Astrocyte (in vitro differentiated cells and primary cell): ENCODE measurements at regions not wholly inside any gene's neighbourhood (a gene's known extent, or its start where the extent isn't known, plus 50 kb on each side); places are given as distances from the start of the nearest gene placed in this dataset.

Source experiments
- DNase-seq: peaks from one replicate; pipeline ENCODE4 v3.0.0-alpha.2; 2010; ENCODE audit warnings: low read depth
- FAIRE-seq: peaks from 2 replicates; lab custom pipeline; 2011; peaks lifted over from hg19 to GRCh38; lab: Jason Lieb, UNC
- H2AFZ ChIP-seq: 2 replicates; pipeline ENCODE4 v1.6.0; 2012; ENCODE audit warnings: low read depth, low read length, inconsistent platforms
- H3K27ac ChIP-seq: 2 replicates; pipeline ENCODE4 v1.5.1; 2011; ENCODE audit warnings: low read depth, low read length, inconsistent platforms
- H3K27me3 ChIP-seq: 2 replicates; pipeline ENCODE4 v1.6.0; 2011; ENCODE audit warnings: low read length, inconsistent platforms; ENCODE audit not compliant: insufficient read depth
- H3K36me3 ChIP-seq: 2 replicates; pipeline ENCODE4 v1.5.1; 2011; ENCODE audit warnings: low read length, inconsistent platforms; ENCODE audit not compliant: insufficient read depth
- H3K4me1 ChIP-seq: 2 replicates; pipeline ENCODE4 v1.5.1; 2011; ENCODE audit warnings: low read length, inconsistent platforms; ENCODE audit not compliant: insufficient read depth
- H3K4me2 ChIP-seq: 2 replicates; pipeline ENCODE4 v1.6.0; 2012; ENCODE audit warnings: low read length, inconsistent platforms
- H3K4me3 ChIP-seq: 2 replicates; pipeline ENCODE4 v1.5.1; 2011; ENCODE audit warnings: low read depth, mild to moderate bottlenecking, low read length, inconsistent platforms; ENCODE audit not compliant: insufficient read depth
- H3K79me2 ChIP-seq: 2 replicates; pipeline ENCODE4 v1.6.0; 2012; ENCODE audit warnings: mild to moderate bottlenecking, low read length, inconsistent platforms; ENCODE audit not compliant: insufficient read depth
- H3K9ac ChIP-seq: 2 replicates; pipeline ENCODE4 v1.6.0; 2012; ENCODE audit warnings: mild to moderate bottlenecking, low read length, inconsistent platforms
- H3K9me3 ChIP-seq: 2 replicates; pipeline ENCODE4 v1.5.1; 2012; ENCODE audit warnings: low read depth, mild to moderate bottlenecking, low read length, inconsistent platforms; ENCODE audit not compliant: insufficient read depth
- H4K20me1 ChIP-seq: 2 replicates; pipeline ENCODE4 v1.6.0; 2012; ENCODE audit warnings: low read length, inconsistent platforms; ENCODE audit not compliant: insufficient read depth
- H3K27ac Mint-ChIP-seq: one replicate; pipeline ENCODE4 v1.8.0; 2021; ENCODE audit warnings: mild to moderate bottlenecking, mixed read lengths; ENCODE audit not compliant: unreplicated experiment
- H3K27me3 Mint-ChIP-seq: one replicate; pipeline ENCODE4 v1.8.0; 2021; ENCODE audit warnings: low read depth, mixed read lengths; ENCODE audit not compliant: unreplicated experiment
- H3K36me3 Mint-ChIP-seq: one replicate; pipeline ENCODE4 v1.8.0; 2021; ENCODE audit warnings: low read depth, mixed read lengths; ENCODE audit not compliant: unreplicated experiment
- H3K4me1 Mint-ChIP-seq: one replicate; pipeline ENCODE4 v1.8.0; 2021; ENCODE audit warnings: low read depth, mixed read lengths; ENCODE audit not compliant: unreplicated experiment
- H3K4me3 Mint-ChIP-seq: one replicate; pipeline ENCODE4 v1.8.0; 2021; ENCODE audit warnings: mild to moderate bottlenecking, moderate library complexity, mixed read lengths; ENCODE audit not compliant: unreplicated experiment
- H3K9me3 Mint-ChIP-seq: one replicate; pipeline ENCODE4 v1.8.0; 2021; ENCODE audit warnings: mild to moderate bottlenecking, mixed read lengths; ENCODE audit not compliant: unreplicated experiment
- EZH2 ChIP-seq: IDR thresholded peaks from 2 replicates; pipeline ENCODE4 v1.6.1; 2012; ENCODE audit warnings: mild to moderate bottlenecking, low read length, inconsistent platforms; ENCODE audit not compliant: insufficient read depth
- TF ChIP-seq, protein P1 (sequence below): IDR thresholded peaks from 2 replicates; pipeline ENCODE4 v1.5.1; 2011; ENCODE audit warnings: low read depth, mild to moderate bottlenecking, inconsistent platforms, low read length, moderate library complexity; ENCODE audit not compliant: insufficient read depth

DNA sequence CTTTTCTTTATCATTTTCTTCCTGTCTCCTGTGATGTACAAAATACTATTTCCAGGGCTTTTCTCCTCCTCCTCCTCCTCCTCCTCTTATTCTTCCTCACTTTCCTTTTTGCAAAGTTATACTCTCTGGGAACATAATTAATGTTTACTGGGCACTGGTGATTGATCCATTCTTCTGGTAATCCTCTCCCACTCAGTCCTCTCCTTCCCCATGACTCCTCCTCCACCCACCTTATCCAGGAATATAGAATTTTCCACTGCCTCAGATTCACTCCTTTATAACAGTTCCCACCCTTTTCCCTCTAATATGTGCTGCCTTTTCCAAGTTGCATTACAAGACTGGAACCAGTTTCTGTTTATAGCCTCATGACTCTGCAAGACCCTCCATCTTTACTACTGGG is 62.5 kb upstream of the IYD start:
- Mint-ChIP-seq H3K27ac (no peak overlapping the region), H3K9me3 (peaks cover 2% of the 10 kb centered on the region), H3K4me1 (peaks cover 16% of the 10 kb centered on the region), H3K4me3 (no peak overlapping the region), H3K36me3 (no peaks in the 10 kb centered on the region), H3K27me3 (peaks cover 7% of the 10 kb centered on the region)
- no peaks in the 10 kb centered on the region for H3K79me2 ChIP-seq
- TF ChIP-seq, protein P1, sequence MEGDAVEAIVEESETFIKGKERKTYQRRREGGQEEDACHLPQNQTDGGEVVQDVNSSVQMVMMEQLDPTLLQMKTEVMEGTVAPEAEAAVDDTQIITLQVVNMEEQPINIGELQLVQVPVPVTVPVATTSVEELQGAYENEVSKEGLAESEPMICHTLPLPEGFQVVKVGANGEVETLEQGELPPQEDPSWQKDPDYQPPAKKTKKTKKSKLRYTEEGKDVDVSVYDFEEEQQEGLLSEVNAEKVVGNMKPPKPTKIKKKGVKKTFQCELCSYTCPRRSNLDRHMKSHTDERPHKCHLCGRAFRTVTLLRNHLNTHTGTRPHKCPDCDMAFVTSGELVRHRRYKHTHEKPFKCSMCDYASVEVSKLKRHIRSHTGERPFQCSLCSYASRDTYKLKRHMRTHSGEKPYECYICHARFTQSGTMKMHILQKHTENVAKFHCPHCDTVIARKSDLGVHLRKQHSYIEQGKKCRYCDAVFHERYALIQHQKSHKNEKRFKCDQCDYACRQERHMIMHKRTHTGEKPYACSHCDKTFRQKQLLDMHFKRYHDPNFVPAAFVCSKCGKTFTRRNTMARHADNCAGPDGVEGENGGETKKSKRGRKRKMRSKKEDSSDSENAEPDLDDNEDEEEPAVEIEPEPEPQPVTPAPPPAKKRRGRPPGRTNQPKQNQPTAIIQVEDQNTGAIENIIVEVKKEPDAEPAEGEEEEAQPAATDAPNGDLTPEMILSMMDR, result no peak
- no peak for TF ChIP-seq EZH2
- no peak overlapping the region for H3K4me3 ChIP-seq
- no peaks in the 10 kb centered on the region for H3K36me3 ChIP-seq
- peaks cover 11% of the 10 kb centered on the region for H3K4me1 ChIP-seq
- H3K9ac ChIP-seq, result no peak overlapping the region
- no peaks in the 10 kb centered on the region for H4K20me1 ChIP-seq
- FAIRE-seq (no peak), DNase-seq (no peak)
- H3K27me3 ChIP-seq, result no peaks in the 10 kb centered on the region
- H3K27ac ChIP-seq, result no peak overlapping the region
- H3K4me2 ChIP-seq, result no peak overlapping the region
- H2AFZ ChIP-seq, result no peak overlapping the region
- H3K9me3 ChIP-seq, result no peaks in the 10 kb centered on the region

DNA sequence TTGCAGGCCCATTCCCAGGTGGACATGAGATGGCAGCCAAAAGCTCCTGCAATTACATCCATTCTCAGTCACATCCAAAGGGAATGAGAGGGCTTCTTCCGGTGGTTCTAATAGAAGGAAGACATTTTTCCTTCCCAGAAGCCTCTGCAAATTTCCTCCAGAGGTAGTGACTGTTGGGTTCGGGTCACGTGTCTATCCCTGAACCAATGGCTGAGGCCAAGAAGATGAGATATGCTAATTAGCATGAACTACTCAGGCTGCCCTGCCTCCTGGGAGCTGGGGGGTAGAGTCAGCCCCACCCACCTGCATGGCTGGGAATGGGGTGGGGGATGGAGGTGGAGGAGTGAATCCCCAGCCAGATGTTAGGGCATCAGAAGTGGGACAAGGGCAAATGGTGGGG is 61.3 kb upstream of the IYD start:
- H3K27ac Mint-ChIP-seq, result no peak overlapping the region

More for the DNA sequence above, 61.3 kb upstream of the IYD start:
- no peak overlapping the region for H3K4me3 Mint-ChIP-seq
- Histone ChIP-seq H3K27ac (no peak overlapping the region), H3K4me1 (peaks cover 2% of the 10 kb centered on the region), H3K27me3 (no peaks in the 10 kb centered on the region), H3K79me2 (no peaks in the 10 kb centered on the region), H3K9me3 (no peaks in the 10 kb centered on the region), H2AFZ (no peak overlapping the region), H3K4me2 (no peak overlapping the region), H3K36me3 (no peaks in the 10 kb centered on the region), H3K9ac (no peak overlapping the region), H3K4me3 (no peak overlapping the region), H4K20me1 (no peaks in the 10 kb centered on the region)
- H3K9me3 Mint-ChIP-seq, result no peaks in the 10 kb centered on the region
- DNase-seq (no peak), FAIRE-seq (no peak)
- TF ChIP-seq, protein P1, result no peak
- peaks cover 6% of the 10 kb centered on the region for H3K4me1 Mint-ChIP-seq
- no peaks in the 10 kb centered on the region for H3K36me3 Mint-ChIP-seq
- peaks cover 10% of the 10 kb centered on the region for H3K27me3 Mint-ChIP-seq
